HEK293 (cell line): ENCODE measurements at regions not wholly inside any gene's neighbourhood (a gene's known extent, or its start where the extent isn't known, plus 50 kb on each side); places are given as distances from the start of the nearest gene placed in this dataset.

ENCODE experiments used
- CTCF ChIA-PET: fragments of 350-600 bp; formaldehyde crosslinking; extraction: SDS; loops from one replicate; lab custom pipeline; 2021; ENCODE audit warnings: antibody characterized with exemption; lab: Yijun Ruan, JAX
- POLR2A ChIA-PET: fragments of 300-600 bp; formaldehyde crosslinking; extraction: SDS; loops from one replicate; lab custom pipeline; 2020; ENCODE audit warnings: antibody characterized with exemption, inconsistent platforms; lab: Yijun Ruan, JAX
- H3K27ac ChIP-seq: fragments of 200-500 bp; sonication (Bioruptor generic); 2 replicates; pipeline ENCODE4 v1.5.1; 2014; ENCODE audit warnings: low read depth, low read length, control low read depth, inconsistent platforms; ENCODE audit errors: extremely low read depth
- H3K36me3 ChIP-seq, 2 experiments: fragments of 200-500 bp in 1 of 2; sonication (Bioruptor generic) in 1 of 2; 1 replicate in 1 of 2; 2 replicates in 1 of 2; pipeline ENCODE4 v1.5.1; 2014 to 2017; ENCODE audit warnings: inconsistent platforms in 2 of 2, low read length in 2 of 2; ENCODE audit not compliant: control insufficient read depth in 2 of 2, insufficient read depth in 1 of 2
- H3K4me1 ChIP-seq: fragments of 200-500 bp; sonication (Bioruptor generic); 2 replicates; pipeline ENCODE4 v1.5.1; 2014; ENCODE audit warnings: mild to moderate bottlenecking, low read length, inconsistent platforms; ENCODE audit not compliant: control insufficient read depth, insufficient read depth
- H3K4me3 ChIP-seq: 2 replicates; pipeline ENCODE4 v1.5.1; 2011; ENCODE audit warnings: low read depth, mild to moderate bottlenecking, control low read depth, low read length, moderate library complexity
- H3K9me3 ChIP-seq: fragments of 200-500 bp; sonication (Bioruptor generic); 2 replicates; pipeline ENCODE4 v1.5.1; 2014; ENCODE audit warnings: low read depth, low read length, inconsistent platforms; ENCODE audit not compliant: control insufficient read depth, insufficient read depth
- BCL11A ChIP-seq: fragments of 450-650 bp; formaldehyde crosslinking; IDR thresholded peaks from 2 replicates; pipeline ENCODE4 v1.5.1; 2016; ENCODE audit warnings: low read depth, missing biosample characterization, missing genetic modification characterization
- GLI2 ChIP-seq: fragments of 450-650 bp; formaldehyde crosslinking; IDR thresholded peaks from 2 replicates; pipeline ENCODE4; 2017; ENCODE audit warnings: missing biosample characterization, missing genetic modification characterization, low read depth, borderline replicate concordance
- KLF7 ChIP-seq: fragments of 450-650 bp; formaldehyde crosslinking; IDR thresholded peaks from 2 replicates; pipeline ENCODE4 v1.5.1; 2016; ENCODE audit warnings: missing biosample characterization, missing genetic modification characterization, borderline replicate concordance
- SP3 ChIP-seq: fragments of 450-650 bp; formaldehyde crosslinking; IDR thresholded peaks from 2 replicates; pipeline ENCODE4 v1.5.1; 2016; ENCODE audit warnings: missing biosample characterization, missing genetic modification characterization
- ZNF16 ChIP-seq: fragments of 450-650 bp; formaldehyde crosslinking; IDR thresholded peaks from 2 replicates; pipeline ENCODE4 v1.5.1; 2016; ENCODE audit warnings: low read depth, missing biosample characterization, missing genetic modification characterization
- ZNF184 ChIP-seq: fragments of 450-650 bp; IDR thresholded peaks from 2 replicates; pipeline ENCODE4 v1.5.1; 2018; ENCODE audit warnings: missing biosample characterization, mild to moderate bottlenecking, missing genetic modification characterization
- ZNF311 ChIP-seq: fragments of 450-650 bp; formaldehyde crosslinking; IDR thresholded peaks from 2 replicates; pipeline ENCODE4 v1.5.1; 2017; ENCODE audit warnings: missing biosample characterization, missing genetic modification characterization, borderline replicate concordance
- ZNF335 ChIP-seq: fragments of 450-650 bp; formaldehyde crosslinking; conservative IDR thresholded peaks from 2 replicates; pipeline ENCODE4 v1.5.1; 2016; ENCODE audit warnings: missing biosample characterization, missing genetic modification characterization
- ZNF629 ChIP-seq: fragments of 450-650 bp; formaldehyde crosslinking; IDR thresholded peaks from 2 replicates; pipeline ENCODE4 v1.5.1; 2017; ENCODE audit warnings: missing biosample characterization, missing genetic modification characterization
- TF ChIP-seq, protein P1 (sequence below): fragments of 450-650 bp; formaldehyde crosslinking; IDR thresholded peaks from 2 replicates; pipeline ENCODE4 v1.5.1; 2016; ENCODE audit warnings: missing biosample characterization, missing genetic modification characterization
- TF ChIP-seq, protein P2 (sequence below): fragments of 450-650 bp; formaldehyde crosslinking; IDR thresholded peaks from 2 replicates; pipeline ENCODE4 v1.5.1; 2017; ENCODE audit warnings: missing biosample characterization, missing genetic modification characterization
- TF ChIP-seq, protein P3 (sequence below): fragments of 450-650 bp; formaldehyde crosslinking; IDR thresholded peaks from 2 replicates; pipeline ENCODE4 v1.5.1; 2016; ENCODE audit warnings: missing biosample characterization, missing genetic modification characterization
- TF ChIP-seq, protein P4 (sequence below): fragments of 450-650 bp; IDR thresholded peaks from 2 replicates; pipeline ENCODE4 v1.5.1; 2018; ENCODE audit warnings: missing biosample characterization, missing genetic modification characterization
- TF ChIP-seq, protein P5 (sequence below): fragments of 450-650 bp; formaldehyde crosslinking; IDR thresholded peaks from 2 replicates; pipeline ENCODE4 v1.5.1; 2016; ENCODE audit warnings: missing biosample characterization, missing genetic modification characterization
- TF ChIP-seq, protein P6 (sequence below): fragments of 450-650 bp; formaldehyde crosslinking; IDR thresholded peaks from 2 replicates; pipeline ENCODE4 v1.5.1; 2017; ENCODE audit warnings: missing biosample characterization, missing genetic modification characterization
- TF ChIP-seq, protein P7 (sequence below): fragments of 450-650 bp; formaldehyde crosslinking; IDR thresholded peaks from 2 replicates; pipeline ENCODE4 v1.5.1; 2017; ENCODE audit warnings: missing biosample characterization, missing genetic modification characterization

DNA sequence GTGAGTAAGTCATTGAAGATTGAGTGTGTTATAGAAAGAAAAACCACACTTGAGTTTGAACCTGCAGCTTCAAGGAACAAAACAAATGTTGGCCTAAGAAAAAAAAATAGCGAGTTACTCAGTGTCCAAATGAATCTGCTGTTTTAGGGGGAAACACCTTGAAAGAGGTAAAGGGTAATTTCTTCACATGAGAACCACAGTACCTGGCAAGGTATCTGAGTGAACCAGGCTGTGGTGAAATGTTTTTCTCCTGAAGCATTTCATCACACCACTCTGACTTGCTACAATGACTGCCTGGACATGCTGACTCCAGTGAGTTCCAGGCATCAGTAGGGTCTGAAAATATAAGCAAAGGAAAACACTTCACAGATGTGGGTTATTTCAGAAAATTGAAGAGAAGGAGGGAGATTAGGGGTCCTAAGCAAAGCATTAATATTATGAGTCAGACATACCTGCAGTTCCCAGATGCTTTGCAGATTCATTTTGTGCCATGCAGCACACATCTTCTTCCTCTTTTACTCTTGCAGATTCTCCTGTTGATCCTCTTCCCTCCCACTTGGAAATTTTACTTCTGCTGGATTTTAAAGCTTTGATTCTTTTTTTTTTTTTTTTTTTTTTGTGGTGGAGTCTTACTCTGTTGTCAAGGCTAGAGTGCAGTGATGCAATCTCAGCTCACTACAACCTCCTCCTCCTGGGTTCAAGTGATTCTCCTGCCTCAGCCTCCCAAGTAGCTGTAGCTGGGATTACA lies 206.2 kb upstream of the SGK1 start:
- TF ChIP-seq, protein P1, sequence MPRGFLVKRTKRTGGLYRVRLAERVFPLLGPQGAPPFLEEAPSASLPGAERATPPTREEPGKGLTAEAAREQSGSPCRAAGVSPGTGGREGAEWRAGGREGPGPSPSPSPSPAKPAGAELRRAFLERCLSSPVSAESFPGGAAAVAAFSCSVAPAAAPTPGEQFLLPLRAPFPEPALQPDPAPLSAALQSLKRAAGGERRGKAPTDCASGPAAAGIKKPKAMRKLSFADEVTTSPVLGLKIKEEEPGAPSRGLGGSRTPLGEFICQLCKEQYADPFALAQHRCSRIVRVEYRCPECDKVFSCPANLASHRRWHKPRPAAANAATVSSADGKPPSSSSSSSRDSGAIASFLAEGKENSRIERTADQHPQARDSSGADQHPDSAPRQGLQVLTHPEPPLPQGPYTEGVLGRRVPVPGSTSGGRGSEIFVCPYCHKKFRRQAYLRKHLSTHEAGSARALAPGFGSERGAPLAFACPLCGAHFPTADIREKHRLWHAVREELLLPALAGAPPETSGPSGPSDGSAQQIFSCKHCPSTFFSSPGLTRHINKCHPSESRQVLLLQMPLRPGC (tag by site-specific recombination), result no peak
- TF ChIP-seq ZNF184 (tag by site-specific recombination) (no peak), KLF7 (tag by site-specific recombination) (no peak)
- ChIA-PET CTCF (interaction anchor here (0.8 to 1.2 kb wide), 2 partner anchors 117 to 350 kb away, joined by 3 read pairs; no protein-coding TSS in a partner anchor), POLR2A (interaction anchor here (1.0 kb wide), 1 partner anchor 10 kb away, joined by 3 read pairs; no protein-coding TSS in a partner anchor)
- H3K4me1 ChIP-seq, result no peaks in the 10 kb centered on the region
- no peaks in the 10 kb centered on the region for H3K36me3 ChIP-seq
- H3K4me3 ChIP-seq, result no peak overlapping the region
- H3K27ac ChIP-seq, result no peak overlapping the region
- H3K9me3 ChIP-seq, result no peaks in the 10 kb centered on the region

DNA sequence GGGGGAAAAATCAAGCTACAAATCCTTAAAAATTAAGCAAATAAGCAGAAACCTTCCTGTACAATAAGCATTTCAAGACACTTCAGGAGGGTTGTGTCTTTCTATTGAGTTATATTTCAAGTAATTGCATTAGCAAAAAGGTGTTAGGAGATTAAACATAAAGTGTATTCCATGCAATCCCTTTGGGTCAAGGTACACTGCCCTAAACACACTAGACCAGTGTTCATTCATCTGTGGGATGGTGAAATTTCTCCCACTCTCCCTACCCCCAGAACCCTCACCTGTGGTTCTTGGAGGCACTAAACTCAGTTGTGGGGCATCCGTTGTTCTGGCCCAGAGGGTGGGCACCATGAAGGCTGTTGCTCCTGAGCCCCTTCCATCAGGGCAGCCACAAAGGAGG lies 205.1 kb upstream of the SGK1 start:
- TF ChIP-seq, protein P2, sequence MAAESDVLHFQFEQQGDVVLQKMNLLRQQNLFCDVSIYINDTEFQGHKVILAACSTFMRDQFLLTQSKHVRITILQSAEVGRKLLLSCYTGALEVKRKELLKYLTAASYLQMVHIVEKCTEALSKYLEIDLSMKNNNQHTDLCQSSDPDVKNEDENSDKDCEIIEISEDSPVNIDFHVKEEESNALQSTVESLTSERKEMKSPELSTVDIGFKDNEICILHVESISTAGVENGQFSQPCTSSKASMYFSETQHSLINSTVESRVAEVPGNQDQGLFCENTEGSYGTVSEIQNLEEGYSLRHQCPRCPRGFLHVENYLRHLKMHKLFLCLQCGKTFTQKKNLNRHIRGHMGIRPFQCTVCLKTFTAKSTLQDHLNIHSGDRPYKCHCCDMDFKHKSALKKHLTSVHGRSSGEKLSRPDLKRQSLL (tag by site-specific recombination), result no peak
- Histone ChIP-seq H3K4me3 (no peak overlapping the region), H3K9me3 (no peaks in the 10 kb centered on the region), H3K4me1 (no peaks in the 10 kb centered on the region), H3K27ac (no peak overlapping the region), H3K36me3 (no peaks in the 10 kb centered on the region)
- POLR2A ChIA-PET, result interaction anchor here (1.0 kb wide), 1 partner anchor 9 kb away, joined by 3 read pairs; no protein-coding TSS in a partner anchor
- CTCF ChIA-PET, result interaction anchor here (1.2 kb wide), 1 partner anchor 118 kb away, joined by 3 read pairs; no protein-coding TSS in a partner anchor

DNA sequence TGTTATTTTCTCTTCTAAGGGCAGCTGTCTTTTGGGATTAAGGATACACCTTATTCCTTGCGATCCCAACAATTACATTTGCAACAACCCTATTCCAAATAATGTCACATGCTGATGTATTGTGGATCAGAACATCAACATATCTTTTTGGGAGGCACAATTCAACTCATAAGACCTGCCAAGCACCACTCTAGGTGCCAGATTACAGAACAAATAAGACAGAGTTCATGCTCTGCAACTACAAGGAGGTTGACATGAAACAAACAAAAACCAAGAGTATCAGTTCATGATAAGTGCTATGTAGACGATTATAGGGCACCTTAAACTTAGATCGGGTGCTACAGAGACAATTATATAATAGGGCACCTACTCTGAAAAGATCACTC lies 203.2 kb upstream of the SGK1 start:
- no peaks in the 10 kb centered on the region for H3K9me3 ChIP-seq
- H3K4me3 ChIP-seq, result no peak overlapping the region
- ChIA-PET CTCF (no interaction called here), POLR2A (no interaction called here)
- peaks cover 5% of the 10 kb centered on the region; the same call in 1 of the 2 replicates for H3K4me1 ChIP-seq
- H3K36me3 ChIP-seq, result no peaks in the 10 kb centered on the region
- TF ChIP-seq ZNF16 (no peak), ZNF629 (tag by site-specific recombination) (no peak), ZNF311 (tag by site-specific recombination) (no peak), BCL11A (tag by site-specific recombination) (no peak), SP3 (tag by site-specific recombination) (no peak), GLI2 (tag by site-specific recombination) (no peak), ZNF335 (tag by site-specific recombination) (no peak)
- TF ChIP-seq, protein P3, sequence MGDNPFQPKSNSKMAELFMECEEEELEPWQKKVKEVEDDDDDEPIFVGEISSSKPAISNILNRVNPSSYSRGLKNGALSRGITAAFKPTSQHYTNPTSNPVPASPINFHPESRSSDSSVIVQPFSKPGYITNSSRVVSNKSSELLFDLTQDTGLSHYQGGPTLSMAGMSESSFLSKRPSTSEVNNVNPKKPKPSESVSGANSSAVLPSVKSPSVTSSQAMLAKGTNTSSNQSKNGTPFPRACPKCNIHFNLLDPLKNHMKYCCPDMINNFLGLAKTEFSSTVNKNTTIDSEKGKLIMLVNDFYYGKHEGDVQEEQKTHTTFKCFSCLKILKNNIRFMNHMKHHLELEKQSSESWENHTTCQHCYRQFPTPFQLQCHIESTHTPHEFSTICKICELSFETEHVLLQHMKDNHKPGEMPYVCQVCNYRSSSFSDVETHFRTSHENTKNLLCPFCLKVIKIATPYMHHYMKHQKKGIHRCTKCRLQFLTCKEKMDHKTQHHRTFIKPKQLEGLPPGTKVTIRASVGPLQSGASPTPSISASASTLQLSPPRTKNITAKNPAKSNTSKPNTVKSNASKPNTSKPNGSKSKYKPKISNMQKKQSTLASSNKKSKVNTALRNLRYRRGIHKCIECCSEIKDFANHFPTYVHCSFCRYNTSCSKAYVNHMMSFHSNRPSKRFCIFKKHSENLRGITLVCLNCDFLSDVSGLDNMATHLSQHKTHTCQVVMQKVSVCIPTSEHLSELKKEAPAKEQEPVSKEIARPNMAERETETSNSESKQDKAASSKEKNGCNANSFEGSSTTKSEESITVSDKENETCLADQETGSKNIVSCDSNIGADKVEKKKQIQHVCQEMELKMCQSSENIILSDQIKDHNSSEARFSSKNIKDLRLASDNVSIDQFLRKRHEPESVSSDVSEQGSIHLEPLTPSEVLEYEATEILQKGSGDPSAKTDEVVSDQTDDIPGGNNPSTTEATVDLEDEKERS (tag by site-specific recombination), result no peak
- TF ChIP-seq, protein P4, sequence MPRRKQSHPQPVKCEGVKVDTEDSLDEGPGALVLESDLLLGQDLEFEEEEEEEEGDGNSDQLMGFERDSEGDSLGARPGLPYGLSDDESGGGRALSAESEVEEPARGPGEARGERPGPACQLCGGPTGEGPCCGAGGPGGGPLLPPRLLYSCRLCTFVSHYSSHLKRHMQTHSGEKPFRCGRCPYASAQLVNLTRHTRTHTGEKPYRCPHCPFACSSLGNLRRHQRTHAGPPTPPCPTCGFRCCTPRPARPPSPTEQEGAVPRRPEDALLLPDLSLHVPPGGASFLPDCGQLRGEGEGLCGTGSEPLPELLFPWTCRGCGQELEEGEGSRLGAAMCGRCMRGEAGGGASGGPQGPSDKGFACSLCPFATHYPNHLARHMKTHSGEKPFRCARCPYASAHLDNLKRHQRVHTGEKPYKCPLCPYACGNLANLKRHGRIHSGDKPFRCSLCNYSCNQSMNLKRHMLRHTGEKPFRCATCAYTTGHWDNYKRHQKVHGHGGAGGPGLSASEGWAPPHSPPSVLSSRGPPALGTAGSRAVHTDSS (tag by site-specific recombination), result no peak
- TF ChIP-seq, protein P5, sequence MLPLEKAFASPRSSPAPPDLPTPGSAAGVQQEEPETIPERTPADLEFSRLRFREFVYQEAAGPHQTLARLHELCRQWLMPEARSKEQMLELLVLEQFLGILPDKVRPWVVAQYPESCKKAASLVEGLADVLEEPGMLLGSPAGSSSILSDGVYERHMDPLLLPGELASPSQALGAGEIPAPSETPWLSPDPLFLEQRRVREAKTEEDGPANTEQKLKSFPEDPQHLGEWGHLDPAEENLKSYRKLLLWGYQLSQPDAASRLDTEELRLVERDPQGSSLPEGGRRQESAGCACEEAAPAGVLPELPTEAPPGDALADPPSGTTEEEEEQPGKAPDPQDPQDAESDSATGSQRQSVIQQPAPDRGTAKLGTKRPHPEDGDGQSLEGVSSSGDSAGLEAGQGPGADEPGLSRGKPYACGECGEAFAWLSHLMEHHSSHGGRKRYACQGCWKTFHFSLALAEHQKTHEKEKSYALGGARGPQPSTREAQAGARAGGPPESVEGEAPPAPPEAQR (tag by site-specific recombination), result no peak
- TF ChIP-seq, protein P6, sequence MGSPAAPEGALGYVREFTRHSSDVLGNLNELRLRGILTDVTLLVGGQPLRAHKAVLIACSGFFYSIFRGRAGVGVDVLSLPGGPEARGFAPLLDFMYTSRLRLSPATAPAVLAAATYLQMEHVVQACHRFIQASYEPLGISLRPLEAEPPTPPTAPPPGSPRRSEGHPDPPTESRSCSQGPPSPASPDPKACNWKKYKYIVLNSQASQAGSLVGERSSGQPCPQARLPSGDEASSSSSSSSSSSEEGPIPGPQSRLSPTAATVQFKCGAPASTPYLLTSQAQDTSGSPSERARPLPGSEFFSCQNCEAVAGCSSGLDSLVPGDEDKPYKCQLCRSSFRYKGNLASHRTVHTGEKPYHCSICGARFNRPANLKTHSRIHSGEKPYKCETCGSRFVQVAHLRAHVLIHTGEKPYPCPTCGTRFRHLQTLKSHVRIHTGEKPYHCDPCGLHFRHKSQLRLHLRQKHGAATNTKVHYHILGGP, result no peak
- TF ChIP-seq, protein P7, sequence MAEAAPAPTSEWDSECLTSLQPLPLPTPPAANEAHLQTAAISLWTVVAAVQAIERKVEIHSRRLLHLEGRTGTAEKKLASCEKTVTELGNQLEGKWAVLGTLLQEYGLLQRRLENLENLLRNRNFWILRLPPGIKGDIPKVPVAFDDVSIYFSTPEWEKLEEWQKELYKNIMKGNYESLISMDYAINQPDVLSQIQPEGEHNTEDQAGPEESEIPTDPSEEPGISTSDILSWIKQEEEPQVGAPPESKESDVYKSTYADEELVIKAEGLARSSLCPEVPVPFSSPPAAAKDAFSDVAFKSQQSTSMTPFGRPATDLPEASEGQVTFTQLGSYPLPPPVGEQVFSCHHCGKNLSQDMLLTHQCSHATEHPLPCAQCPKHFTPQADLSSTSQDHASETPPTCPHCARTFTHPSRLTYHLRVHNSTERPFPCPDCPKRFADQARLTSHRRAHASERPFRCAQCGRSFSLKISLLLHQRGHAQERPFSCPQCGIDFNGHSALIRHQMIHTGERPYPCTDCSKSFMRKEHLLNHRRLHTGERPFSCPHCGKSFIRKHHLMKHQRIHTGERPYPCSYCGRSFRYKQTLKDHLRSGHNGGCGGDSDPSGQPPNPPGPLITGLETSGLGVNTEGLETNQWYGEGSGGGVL (tag by site-specific recombination), result no peak
- H3K27ac ChIP-seq, result no peak overlapping the region
